GM12872 (cell line): ENCODE measurements at regions not wholly inside any gene's neighbourhood (a gene's known extent, or its start where the extent isn't known, plus 50 kb on each side); places are given as distances from the start of the nearest gene placed in this dataset.

Source experiments
- CTCF ChIP-seq: IDR thresholded peaks from 3 replicates; pipeline ENCODE4 v1.5.1; 2011; ENCODE audit warnings: low read depth, mild to moderate bottlenecking, low read length, moderate library complexity; ENCODE audit not compliant: insufficient read depth

- TF ChIP-seq CTCF, result no peak
Measured at GRCh38 chr12:94033101-94033500, 115.3 kb upstream of the PLXNC1 start.

GRCh38 chr12:94033784-94034183, 114.6 kb upstream of the PLXNC1 start:
- no peak for TF ChIP-seq CTCF

GRCh38 chr12:94037444-94037843, 110.9 kb upstream of the PLXNC1 start:
- no peak for TF ChIP-seq CTCF

- TF ChIP-seq CTCF, result no peak
Measured at GRCh38 chr12:94038605-94039004, 109.8 kb upstream of the PLXNC1 start.

GRCh38 chr12:94039199-94039840, 109.1 kb upstream of the PLXNC1 start:
- no peak for TF ChIP-seq CTCF

GRCh38 chr12:94039914-94040313, 108.5 kb upstream of the PLXNC1 start:
- no peak for TF ChIP-seq CTCF

GRCh38 chr12:94041850-94042249, 106.5 kb upstream of the PLXNC1 start:
- no peak for TF ChIP-seq CTCF
